ENCODE measurements at regions not wholly inside any gene's neighbourhood (a gene's known extent, or its start where the extent isn't known, plus 50 kb on each side); places are given as distances from the start of the nearest gene placed in this dataset.
A peak's percentile ranks its signal among the peaks of the same experiment; 100 is the strongest.
"Not testable (repeated sequence)": the region's sequence is repeated elsewhere in the genome, so short reads cannot be mapped to it uniquely, and the experiment has no call there.

- peak; percentile 49 to 59 for DNase-seq
Observed at GRCh38 chr3:193938613-193939012, 197.3 kb upstream of the HES1 start.

GRCh38 chr3:193939527-193939926, 196.4 kb upstream of the HES1 start:
- no peak for DNase-seq

GRCh38 chr3:193940526-193940925, 195.4 kb upstream of the HES1 start:
- DNase-seq = no peak

- no peak for DNase-seq
Observed at GRCh38 chr3:193941486-193941885, 194.5 kb upstream of the HES1 start.

GRCh38 chr3:193942516-193943055, 193.4 kb upstream of the HES1 start:
- no peak for DNase-seq

GRCh38 chr3:193943200-193943599, 192.7 kb upstream of the HES1 start:
- DNase-seq = no peak

- DNase-seq = no peak
Observed at GRCh38 chr3:193943851-193944517, 192.0 kb upstream of the HES1 start.

- no peak for DNase-seq
Observed at GRCh38 chr3:193944518-193944884, 191.4 kb upstream of the HES1 start.

GRCh38 chr3:193945143-193945542, 190.8 kb upstream of the HES1 start:
- no peak for DNase-seq

GRCh38 chr3:193946945-193947344, 189.0 kb upstream of the HES1 start:
- peak; percentile 59 to 70 for DNase-seq

GRCh38 chr3:193947596-193947995, 188.4 kb upstream of the HES1 start:
- no peak for DNase-seq

- DNase-seq = no peak
Observed at GRCh38 chr3:193948459-193948858, 187.5 kb upstream of the HES1 start.

- DNase-seq = no peak
Observed at GRCh38 chr3:193951859-193952258, 184.1 kb upstream of the HES1 start.

- no peak for DNase-seq
Observed at GRCh38 chr3:193954752-193955151, 181.2 kb upstream of the HES1 start.

- no peak for DNase-seq
Observed at GRCh38 chr3:193955719-193956118, 180.2 kb upstream of the HES1 start.

GRCh38 chr3:193959861-193960260, 176.1 kb upstream of the HES1 start:
- DNase-seq = no peak

- DNase-seq = peak in 1 of 2 experiments; percentile 10
Observed at GRCh38 chr3:193960487-193961274, 175.3 kb upstream of the HES1 start.

- no peak for DNase-seq
Observed at GRCh38 chr3:193962986-193963685, 172.8 kb upstream of the HES1 start.

GRCh38 chr3:193963808-193964516, 172.0 kb upstream of the HES1 start:
- DNase-seq = no peak

- DNase-seq = no peak
Observed at GRCh38 chr3:193964517-193964880, 171.4 kb upstream of the HES1 start.

GRCh38 chr3:193968380-193968974, 167.5 kb upstream of the HES1 start:
- DNase-seq = no peak

- not testable (repeated sequence) for DNase-seq
Observed at GRCh38 chr3:193970131-193970772, 165.7 kb upstream of the HES1 start.

Data from SHP77 (cell line).